Muscle layer of duodenum (tissue), 2 donors: ENCODE measurements at regions not wholly inside any gene's neighbourhood (a gene's known extent, or its start where the extent isn't known, plus 50 kb on each side); places are given as distances from the start of the nearest gene placed in this dataset.

Experiments
- H3K27ac ChIP-seq: one replicate; pipeline ENCODE4 v1.7.0; 2013; ENCODE audit warnings: mild to moderate bottlenecking, low read length
- H3K27me3 ChIP-seq: one replicate; pipeline ENCODE4 v1.7.0; 2013; ENCODE audit warnings: low read depth, mild to moderate bottlenecking, control low read depth, low read length
- H3K36me3 ChIP-seq, 2 donors: one replicate each; pipeline ENCODE4 v1.7.0; 2013; ENCODE audit warnings: low read length in 2 of 2, control low read depth in 1 of 2, mild to moderate bottlenecking in 1 of 2; ENCODE audit not compliant: insufficient read depth in 2 of 2, control insufficient read depth in 1 of 2
- H3K4me1 ChIP-seq, 2 donors: one replicate each; pipeline ENCODE4 v1.7.0; 2013; ENCODE audit warnings: low read length in 2 of 2, mild to moderate bottlenecking in 2 of 2, control low read depth in 1 of 2, moderate library complexity in 1 of 2; ENCODE audit not compliant: insufficient read depth in 2 of 2, control insufficient read depth in 1 of 2
- H3K4me3 ChIP-seq, 2 donors: one replicate each; pipeline ENCODE4 v1.7.0; 2013; ENCODE audit warnings: low read length in 2 of 2, low read depth in 1 of 2, mild to moderate bottlenecking in 1 of 2
- H3K9me3 ChIP-seq, 2 donors: one replicate each; pipeline ENCODE4 v1.7.0; 2013; ENCODE audit warnings: low read length in 2 of 2, control low read depth in 1 of 2, mild to moderate bottlenecking in 1 of 2; ENCODE audit not compliant: control insufficient read depth in 1 of 2
- donor health status: healthy.

GRCh38 chr18:42292654-42293053, 337.6 kb downstream of the PIK3C3 start:
- Histone ChIP-seq H3K9me3 (no peaks in the 10 kb centered on the region), H3K27me3 (no peaks in the 10 kb centered on the region), H3K27ac (no peak overlapping the region), H3K4me3 (no peak overlapping the region), H3K4me1 (no peaks in the 10 kb centered on the region), H3K36me3 (no peaks in the 10 kb centered on the region)

GRCh38 chr18:42296192-42296591, 341.2 kb downstream of the PIK3C3 start:
- H3K27ac ChIP-seq = no peak overlapping the region

DNA sequence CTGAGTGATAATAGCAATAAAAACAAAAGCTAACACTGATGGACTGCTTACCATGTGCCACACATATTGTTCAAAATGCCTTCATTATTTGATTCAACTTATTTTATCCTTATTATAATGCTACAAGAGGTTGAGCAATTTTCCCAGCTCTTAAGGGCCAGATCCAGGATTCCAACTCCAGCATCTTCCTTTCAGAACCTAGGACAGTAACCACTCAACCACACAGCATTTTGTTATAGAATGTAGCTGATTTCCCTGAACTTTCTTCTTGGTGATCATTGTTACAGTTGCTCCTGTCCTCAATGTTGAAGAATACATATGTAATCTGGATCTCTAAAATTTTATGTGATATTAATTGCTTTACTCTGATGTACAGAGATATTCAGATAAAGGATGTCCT, 341.7 kb downstream of the PIK3C3 start:
- H3K4me1 ChIP-seq = no peaks in the 10 kb centered on the region
- no peak overlapping the region for H3K27ac ChIP-seq
- no peaks in the 10 kb centered on the region for H3K27me3 ChIP-seq

More at GRCh38 chr18:42296192-42296591, 341.2 kb downstream of the PIK3C3 start:
- no peak overlapping the region for H3K4me3 ChIP-seq
- H3K36me3 ChIP-seq = no peaks in the 10 kb centered on the region
- H3K4me1 ChIP-seq = no peaks in the 10 kb centered on the region
- no peaks in the 10 kb centered on the region for H3K27me3 ChIP-seq
- H3K9me3 ChIP-seq = no peaks in the 10 kb centered on the region

GRCh38 chr18:42298759-42299675, 344.0 kb downstream of the PIK3C3 start:
- no peaks in the 10 kb centered on the region for H3K9me3 ChIP-seq
- H3K27ac ChIP-seq = no peak overlapping the region
- no peaks in the 10 kb centered on the region for H3K4me1 ChIP-seq
- H3K27me3 ChIP-seq = no peaks in the 10 kb centered on the region
- H3K4me3 ChIP-seq = peak overlapping the region; percentile 14 to 48
- no peaks in the 10 kb centered on the region for H3K36me3 ChIP-seq

More for the DNA sequence above, 341.7 kb downstream of the PIK3C3 start:
- no peaks in the 10 kb centered on the region for H3K9me3 ChIP-seq
- H3K36me3 ChIP-seq = no peaks in the 10 kb centered on the region
- no peak overlapping the region for H3K4me3 ChIP-seq

GRCh38 chr18:42305869-42306593, 351.0 kb downstream of the PIK3C3 start:
- Histone ChIP-seq H3K4me3 (no peak overlapping the region), H3K9me3 (no peaks in the 10 kb centered on the region), H3K27ac (no peak overlapping the region), H3K36me3 (no peaks in the 10 kb centered on the region), H3K27me3 (no peaks in the 10 kb centered on the region), H3K4me1 (no peaks in the 10 kb centered on the region)

DNA sequence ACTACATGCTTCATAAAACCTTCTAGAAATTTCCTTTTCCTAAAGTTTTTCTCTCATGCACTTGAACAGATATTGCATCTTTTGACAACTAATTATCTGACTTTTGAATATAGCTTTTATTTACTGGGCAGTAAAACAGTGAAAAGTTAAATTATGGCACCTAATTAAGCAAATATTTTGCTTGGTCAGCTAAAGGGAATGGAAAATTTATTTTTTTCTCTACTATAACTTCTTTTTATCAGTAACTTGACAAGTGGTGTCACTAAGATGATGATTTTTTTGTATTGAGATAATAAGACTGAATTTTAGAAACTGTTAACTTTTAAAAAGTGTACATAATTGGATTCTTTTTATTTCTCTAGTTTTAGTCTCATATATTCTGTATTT, 351.6 kb downstream of the PIK3C3 start:
- no peaks in the 10 kb centered on the region for H3K36me3 ChIP-seq
- no peaks in the 10 kb centered on the region for H3K4me1 ChIP-seq
- no peaks in the 10 kb centered on the region for H3K9me3 ChIP-seq
- H3K4me3 ChIP-seq = no peak overlapping the region
- no peak overlapping the region for H3K27ac ChIP-seq
- no peaks in the 10 kb centered on the region for H3K27me3 ChIP-seq

DNA sequence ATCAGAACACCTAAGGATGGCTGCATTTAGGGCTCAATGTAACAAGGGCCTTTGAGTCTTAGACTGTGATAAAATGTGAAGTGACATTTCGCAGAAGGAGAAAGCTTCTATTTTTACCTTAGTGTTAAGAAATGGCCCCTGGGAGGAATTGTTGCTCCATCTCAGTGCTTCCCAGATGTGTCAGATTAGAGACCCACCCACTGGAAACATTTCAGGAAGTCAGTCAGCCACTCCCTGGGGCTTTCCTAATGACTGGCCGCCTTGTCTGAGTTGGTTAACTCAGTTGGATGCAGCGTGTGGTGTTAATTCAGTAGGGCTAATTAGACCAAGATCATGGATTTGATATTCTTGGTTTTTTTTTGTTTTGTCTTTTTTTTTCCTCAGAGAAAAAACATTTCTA, 355.9 kb downstream of the PIK3C3 start:
- Histone ChIP-seq H3K27ac (no peak overlapping the region), H3K27me3 (no peaks in the 10 kb centered on the region), H3K9me3 (no peaks in the 10 kb centered on the region), H3K36me3 (no peaks in the 10 kb centered on the region), H3K4me1 (no peaks in the 10 kb centered on the region), H3K4me3 (no peak overlapping the region)

GRCh38 chr18:42326752-42327151, 371.7 kb downstream of the PIK3C3 start:
- H3K27me3 ChIP-seq = no peaks in the 10 kb centered on the region
- no peaks in the 10 kb centered on the region for H3K36me3 ChIP-seq
- H3K27ac ChIP-seq = no peak overlapping the region

DNA sequence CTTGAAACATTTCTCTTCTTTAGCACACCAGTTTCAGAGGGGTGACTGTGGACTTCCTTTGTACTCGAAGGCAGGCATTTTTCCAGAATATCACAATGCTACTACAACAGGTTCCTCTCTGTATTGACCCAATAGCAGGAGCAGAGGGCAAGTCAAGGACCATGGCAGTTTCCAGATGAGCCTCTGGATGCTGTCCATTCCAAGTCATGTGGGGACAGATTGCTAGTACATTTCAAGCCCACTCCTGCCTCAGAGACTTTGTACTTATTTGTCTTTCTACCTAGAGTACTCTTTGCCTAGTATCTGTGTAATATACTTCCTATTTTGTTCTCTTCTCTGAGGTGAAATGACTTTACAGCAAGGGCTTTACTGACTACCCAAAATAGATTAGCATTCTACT, 373.9 kb downstream of the PIK3C3 start:
- no peaks in the 10 kb centered on the region for H3K4me1 ChIP-seq
- no peaks in the 10 kb centered on the region for H3K36me3 ChIP-seq
- no peaks in the 10 kb centered on the region for H3K9me3 ChIP-seq

More at GRCh38 chr18:42326752-42327151, 371.7 kb downstream of the PIK3C3 start:
- Histone ChIP-seq H3K4me1 (no peaks in the 10 kb centered on the region), H3K9me3 (no peaks in the 10 kb centered on the region), H3K4me3 (no peak overlapping the region)

GRCh38 chr18:42330296-42330695, 375.3 kb downstream of the PIK3C3 start:
- Histone ChIP-seq H3K27me3 (no peaks in the 10 kb centered on the region), H3K36me3 (no peaks in the 10 kb centered on the region)

More for the DNA sequence above, 373.9 kb downstream of the PIK3C3 start:
- H3K27ac ChIP-seq = no peak overlapping the region
- H3K27me3 ChIP-seq = no peaks in the 10 kb centered on the region
- no peak overlapping the region for H3K4me3 ChIP-seq

GRCh38 chr18:42333558-42333957, 378.5 kb downstream of the PIK3C3 start:
- Histone ChIP-seq H3K27me3 (no peaks in the 10 kb centered on the region), H3K4me3 (no peak overlapping the region), H3K36me3 (no peaks in the 10 kb centered on the region), H3K27ac (no peak overlapping the region), H3K4me1 (no peaks in the 10 kb centered on the region), H3K9me3 (peaks cover 0 to 5% of the 10 kb centered on the region in 2 donors)

More at GRCh38 chr18:42330296-42330695, 375.3 kb downstream of the PIK3C3 start:
- Histone ChIP-seq H3K4me1 (no peaks in the 10 kb centered on the region), H3K27ac (no peak overlapping the region), H3K9me3 (no peaks in the 10 kb centered on the region), H3K4me3 (no peak overlapping the region)
